Middle frontal gyrus (tissue), 1 donor: ENCODE measurements at regions not wholly inside any gene's neighbourhood (a gene's known extent, or its start where the extent isn't known, plus 50 kb on each side); places are given as distances from the start of the nearest gene placed in this dataset.
"Not testable (repeated sequence)": the region's sequence is repeated elsewhere in the genome, so short reads cannot be mapped to it uniquely, and the experiment has no call there.

Source experiments
- DNase-seq: peaks from one replicate; pipeline ENCODE4 v3.0.0-alpha.2; 2015; ENCODE audit warnings: low spot score; ENCODE audit errors: extremely low spot score

GRCh38 chr6:49284180-49284579, 178.9 kb downstream of the MMUT start:
- DNase-seq = no peak

- not testable (repeated sequence) for DNase-seq
Measured at GRCh38 chr6:49274809-49275769, 188.0 kb downstream of the MMUT start.

DNA sequence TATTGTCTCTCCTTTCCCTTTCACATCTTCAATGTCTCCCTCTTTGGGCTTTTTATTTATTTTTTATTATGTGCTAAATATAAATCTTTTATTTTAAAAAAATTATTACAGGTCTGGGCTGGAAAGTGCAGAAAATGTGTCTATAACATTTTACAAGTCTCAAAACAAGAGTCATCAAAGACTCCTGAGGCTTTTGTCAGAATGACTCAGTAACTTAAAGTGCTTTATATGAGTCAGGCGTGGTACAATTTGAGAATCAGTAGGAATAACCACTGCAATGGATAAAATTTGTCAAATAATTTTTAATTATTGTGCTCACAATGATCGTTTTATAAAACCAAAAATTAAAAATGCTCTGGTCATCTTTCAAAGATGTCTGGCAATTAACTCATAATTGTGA, 193.9 kb downstream of the MMUT start:
- DNase-seq = no peak

DNA sequence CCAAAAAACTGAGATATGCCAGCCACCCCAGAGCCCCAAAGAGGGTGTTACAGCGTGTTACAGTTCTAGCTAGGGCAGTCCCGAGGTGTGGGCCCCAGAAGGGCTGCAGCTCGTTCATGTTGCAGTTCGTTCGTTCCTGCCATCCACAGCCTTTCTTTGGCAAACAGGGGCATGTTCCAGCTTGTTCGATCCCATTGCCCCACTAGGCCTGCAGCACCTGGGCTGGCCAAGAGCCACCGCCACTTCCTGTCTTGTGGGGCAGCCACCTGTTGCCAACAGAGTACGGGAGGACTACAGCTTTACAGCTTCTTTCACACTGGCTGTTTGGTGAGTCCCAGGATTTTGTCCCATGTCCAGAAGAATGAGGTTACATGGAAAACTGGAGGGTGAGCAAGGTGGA, 198.1 kb downstream of the MMUT start:
- no peak for DNase-seq

DNA sequence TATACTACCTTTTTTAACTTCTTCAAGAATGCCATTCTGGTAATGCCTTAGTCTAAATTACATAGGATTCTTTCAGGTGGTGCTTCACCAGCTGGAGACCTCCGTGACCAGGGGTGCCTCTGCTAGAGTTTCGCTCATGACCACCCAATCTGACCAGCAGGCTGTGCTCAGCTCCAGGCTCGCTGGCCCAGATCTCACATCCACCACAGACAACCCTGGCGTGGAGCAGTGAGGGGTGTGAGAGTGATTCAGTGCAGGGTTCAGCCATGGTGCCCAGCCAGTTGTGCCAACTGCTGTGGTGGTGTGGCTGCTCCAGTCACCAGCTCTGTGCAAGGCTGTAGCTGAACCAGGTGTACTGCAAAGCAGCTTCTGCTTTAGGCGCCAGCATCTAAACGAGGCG, 198.6 kb downstream of the MMUT start:
- no peak for DNase-seq

- DNase-seq = no peak
Measured at GRCh38 chr6:49257549-49257948, 205.5 kb downstream of the MMUT start.

DNA sequence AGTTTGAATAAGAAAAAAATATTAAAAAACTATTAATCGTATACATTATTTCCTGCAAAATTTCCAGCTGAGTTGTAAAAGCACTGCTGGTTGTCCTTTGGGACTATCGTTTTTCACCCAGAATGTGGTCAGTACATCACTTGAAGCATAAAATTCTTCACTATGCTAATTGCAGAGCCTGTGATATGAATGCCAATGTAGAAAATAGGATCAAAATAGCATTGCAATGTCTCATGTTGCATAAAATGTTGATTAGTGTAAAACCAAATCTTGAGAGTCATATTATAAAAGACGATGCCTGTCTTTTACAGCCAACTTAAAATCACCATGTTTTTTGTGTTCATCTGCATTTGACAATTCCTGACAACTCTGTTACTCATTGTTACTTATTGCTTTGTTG, 207.7 kb downstream of the MMUT start:
- DNase-seq = no peak

DNA sequence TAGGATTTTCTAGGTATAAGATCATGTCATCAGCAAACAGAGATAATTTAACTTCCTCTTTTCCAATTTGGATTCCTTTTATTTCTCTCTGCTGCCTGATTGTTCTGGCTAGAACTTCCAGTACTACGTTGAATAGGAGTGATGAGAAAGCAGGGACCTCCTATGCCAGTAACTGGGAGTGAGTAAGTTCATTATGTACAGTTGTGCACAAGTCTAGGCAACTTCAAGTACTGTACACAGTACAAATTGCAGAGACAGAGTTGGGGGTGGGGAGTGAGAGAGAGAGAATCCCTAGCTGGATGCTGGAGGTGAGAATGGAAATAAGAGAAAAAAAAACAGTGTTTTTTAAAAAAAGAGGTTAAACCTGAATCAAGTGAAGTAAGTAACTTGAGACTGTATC, 210.2 kb downstream of the MMUT start:
- no peak for DNase-seq

DNA sequence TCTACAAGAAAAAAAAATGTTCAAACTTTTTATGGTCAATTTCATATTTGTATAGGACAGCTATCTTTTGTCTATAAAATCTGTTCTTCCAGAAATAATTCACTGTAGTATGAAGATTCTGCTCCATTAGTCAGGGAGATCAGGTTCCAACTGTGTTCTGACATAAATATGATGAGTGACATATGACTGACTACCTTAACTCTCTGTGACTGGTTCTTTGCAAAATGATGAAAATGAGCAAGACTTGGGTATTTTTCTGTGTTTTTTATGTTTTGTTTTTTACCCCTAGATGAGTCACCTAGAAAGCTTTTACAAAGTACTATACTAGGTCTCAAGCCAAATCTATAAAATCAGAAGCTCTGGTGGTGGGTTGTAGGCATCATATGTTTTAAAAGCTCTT, 229.6 kb downstream of the MMUT start:
- DNase-seq = no peak

GRCh38 chr6:49225471-49225870, 237.6 kb downstream of the MMUT start:
- no peak for DNase-seq

DNA sequence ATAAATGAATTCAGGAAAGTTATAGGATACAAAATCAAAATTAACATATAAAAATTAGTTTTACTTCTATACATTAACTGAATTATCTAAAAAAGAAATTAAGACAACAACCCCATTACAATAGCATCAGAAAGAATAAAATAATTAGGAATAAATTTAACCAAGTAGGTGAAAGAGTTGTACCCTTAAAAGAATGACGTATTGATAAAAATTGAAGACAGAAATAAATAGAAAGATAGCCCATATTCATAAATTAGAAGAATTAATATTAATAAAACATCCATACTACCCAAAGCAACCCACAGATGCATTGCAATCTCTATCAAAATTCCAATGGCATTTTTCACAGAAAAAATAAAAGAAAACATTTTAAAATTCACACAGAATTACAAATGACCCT, 242.8 kb downstream of the MMUT start:
- DNase-seq = no peak

GRCh38 chr6:49205526-49205925, 257.5 kb downstream of the MMUT start:
- DNase-seq = no peak

DNA sequence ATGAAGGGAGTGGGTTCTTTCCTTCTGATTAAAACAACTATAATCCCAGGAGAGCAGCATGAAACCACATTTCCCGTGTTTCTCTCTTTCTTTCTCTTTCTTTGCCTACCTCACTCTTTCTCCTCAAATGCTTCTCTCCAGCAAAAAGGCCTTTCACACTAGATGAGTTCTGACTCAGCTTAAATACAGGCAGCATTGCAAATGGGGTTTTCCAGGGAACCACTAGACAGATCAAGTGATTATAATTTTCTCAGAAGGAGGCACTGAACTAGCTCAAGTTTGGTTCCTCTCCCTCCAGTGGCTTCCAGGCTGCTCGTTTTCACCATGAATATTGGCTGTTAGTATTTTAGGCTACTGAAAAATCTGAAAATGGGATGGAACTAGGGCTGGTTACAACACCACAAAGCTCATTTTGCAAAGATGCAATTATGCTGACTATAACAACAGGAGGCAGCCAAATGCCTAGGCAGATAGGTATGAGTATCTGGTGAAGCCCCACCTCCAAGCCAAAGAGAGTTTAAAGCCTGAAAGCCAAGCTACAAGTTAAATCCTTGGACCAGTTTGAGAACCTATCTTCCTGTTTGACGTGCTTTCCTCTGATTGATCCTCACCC, 260.0 kb downstream of the MMUT start:
- no peak for DNase-seq

GRCh38 chr6:49198015-49198414, 265.0 kb downstream of the MMUT start:
- DNase-seq = no peak

DNA sequence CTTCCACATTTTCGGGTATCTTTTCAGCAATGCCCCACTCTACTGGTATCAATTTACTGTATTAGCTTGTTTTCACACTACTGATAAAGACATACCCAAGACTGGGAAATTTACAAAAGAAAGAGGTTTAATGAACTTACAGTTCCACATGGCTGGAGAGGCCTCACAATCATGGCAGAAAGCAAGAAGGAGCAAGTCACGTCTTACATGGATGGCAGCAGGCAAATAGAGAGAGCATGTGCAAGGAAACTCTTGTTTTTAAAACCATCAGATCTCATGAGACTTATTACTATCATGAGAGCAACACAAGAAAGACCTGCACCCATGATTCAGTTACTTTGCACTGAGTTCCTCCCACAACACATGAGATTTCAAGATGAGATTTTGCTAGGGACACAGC, 300.7 kb downstream of the MMUT start:
- DNase-seq = not testable (repeated sequence)

- no peak for DNase-seq
Measured at GRCh38 chr6:49155316-49155715, 307.7 kb downstream of the MMUT start.

DNA sequence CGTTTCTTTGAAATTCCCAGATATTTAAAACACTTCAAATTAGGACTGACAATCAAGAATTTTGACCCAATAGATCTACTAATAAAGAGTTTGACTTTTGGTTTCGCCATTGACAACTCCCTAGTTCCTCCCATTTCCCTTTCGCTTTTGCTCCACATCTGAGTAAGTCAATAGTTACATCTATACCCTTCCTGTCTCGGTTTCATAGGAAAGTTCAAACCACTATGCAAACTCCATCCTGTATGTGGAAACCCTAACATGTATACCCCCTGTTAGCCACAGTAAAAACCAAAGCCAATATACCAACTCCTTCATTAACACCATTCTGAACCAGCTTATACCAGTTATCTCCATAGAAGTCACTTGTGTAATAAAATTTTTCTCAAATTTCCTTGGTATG, 311.1 kb downstream of the MMUT start:
- DNase-seq = no peak

- no peak for DNase-seq
Measured at GRCh38 chr6:49151461-49151860, 311.6 kb downstream of the MMUT start.

DNA sequence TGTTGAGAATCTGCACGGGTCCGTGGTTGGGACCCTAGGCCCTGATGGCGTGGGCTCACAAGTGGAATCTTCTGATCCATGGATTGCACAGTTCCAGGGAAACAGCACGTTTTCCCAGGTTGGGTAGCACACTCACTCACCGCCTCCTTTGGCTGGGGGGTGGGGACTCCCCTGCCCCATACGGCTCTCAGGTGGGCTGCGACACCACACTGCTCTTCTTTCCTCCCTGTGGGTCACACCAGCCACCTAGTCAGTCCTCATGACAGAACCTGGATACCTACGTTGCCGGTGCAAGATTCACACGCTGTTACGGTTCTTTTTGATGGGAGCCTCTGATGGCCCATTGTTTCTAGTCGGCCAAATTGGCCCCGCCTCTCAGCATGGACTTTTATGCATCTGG, 312.0 kb downstream of the MMUT start:
- DNase-seq = no peak

DNA sequence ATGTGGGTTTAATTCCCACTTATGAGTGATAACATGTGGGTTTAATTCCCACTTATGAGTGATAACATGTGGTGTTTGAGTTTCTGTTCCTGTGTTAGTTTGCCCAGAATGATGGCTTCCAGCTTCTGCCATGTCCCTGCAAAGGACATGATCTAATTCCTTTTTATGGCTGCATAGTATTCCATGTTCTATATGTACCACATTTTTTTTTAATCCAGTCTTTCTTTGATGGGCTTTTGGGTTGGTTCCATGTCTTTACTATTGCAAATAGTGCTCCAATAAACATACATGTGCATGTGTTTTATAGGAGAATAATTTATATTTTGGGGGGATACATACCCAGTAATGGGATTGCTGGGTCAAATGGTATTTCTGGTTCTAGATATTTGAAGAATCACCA, 317.8 kb downstream of the MMUT start:
- DNase-seq = no peak

DNA sequence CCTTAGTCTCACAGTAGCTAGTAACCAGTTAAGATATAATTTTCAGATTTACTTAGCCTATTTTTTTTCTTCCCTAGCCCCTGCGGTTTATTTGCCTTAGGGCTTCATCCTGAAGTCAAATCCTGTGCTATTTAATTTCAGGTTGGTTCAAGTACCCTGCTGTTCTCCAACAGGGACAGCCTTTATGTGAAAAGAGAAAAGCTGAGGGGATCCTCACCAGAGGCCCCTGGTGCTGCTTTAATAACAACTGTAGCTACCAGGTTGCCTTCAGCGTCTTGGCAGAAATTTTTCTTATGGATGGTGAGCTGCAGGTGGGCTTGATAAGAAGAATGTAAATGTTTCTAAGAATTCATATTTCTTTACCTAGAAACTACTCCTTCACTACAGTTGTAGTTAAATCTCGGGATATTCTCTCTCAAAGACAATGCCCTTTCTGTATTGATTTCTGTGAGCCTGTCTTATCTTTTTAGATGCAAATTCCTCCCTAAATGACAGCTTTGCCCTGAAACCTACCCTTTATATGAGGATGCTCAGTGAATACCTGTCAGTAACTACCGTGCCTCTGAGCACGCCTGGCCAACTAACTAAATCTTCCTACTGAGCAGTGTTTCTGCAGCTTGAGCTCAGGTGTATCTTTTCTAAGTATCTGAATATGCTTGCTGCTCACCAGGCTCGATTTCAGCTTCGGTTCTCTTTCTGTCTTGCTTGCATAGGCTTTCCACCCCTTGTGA, 320.5 kb downstream of the MMUT start:
- DNase-seq = no peak

GRCh38 chr6:49121970-49122369, 341.1 kb downstream of the MMUT start:
- DNase-seq = no peak
